ENCODE measurements at regions not wholly inside any gene's neighbourhood (a gene's known extent, or its start where the extent isn't known, plus 50 kb on each side); places are given as distances from the start of the nearest gene placed in this dataset.

DNA sequence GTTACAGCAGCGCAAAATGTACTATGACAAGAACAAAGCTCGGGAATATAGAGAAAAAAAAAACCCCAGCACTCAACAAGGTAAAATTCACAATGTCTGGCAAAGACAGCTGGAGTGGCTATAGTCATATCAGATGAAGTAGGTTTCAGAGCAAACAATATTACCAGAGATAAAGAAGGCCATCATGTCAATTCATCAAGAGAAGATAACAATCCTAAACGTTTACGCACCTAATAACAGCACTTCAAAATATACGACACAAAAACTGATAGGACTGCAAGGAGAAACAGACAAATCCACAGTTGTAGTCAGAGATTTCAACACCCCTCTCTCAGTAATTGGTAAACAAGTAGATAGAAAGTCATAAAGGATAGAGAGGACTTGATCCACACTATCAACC is 455.2 kb downstream of the PTPRU start:
- no peak for DNase-seq (ENCODE audit: low read depth)
- TF ChIP-seq, protein P1, sequence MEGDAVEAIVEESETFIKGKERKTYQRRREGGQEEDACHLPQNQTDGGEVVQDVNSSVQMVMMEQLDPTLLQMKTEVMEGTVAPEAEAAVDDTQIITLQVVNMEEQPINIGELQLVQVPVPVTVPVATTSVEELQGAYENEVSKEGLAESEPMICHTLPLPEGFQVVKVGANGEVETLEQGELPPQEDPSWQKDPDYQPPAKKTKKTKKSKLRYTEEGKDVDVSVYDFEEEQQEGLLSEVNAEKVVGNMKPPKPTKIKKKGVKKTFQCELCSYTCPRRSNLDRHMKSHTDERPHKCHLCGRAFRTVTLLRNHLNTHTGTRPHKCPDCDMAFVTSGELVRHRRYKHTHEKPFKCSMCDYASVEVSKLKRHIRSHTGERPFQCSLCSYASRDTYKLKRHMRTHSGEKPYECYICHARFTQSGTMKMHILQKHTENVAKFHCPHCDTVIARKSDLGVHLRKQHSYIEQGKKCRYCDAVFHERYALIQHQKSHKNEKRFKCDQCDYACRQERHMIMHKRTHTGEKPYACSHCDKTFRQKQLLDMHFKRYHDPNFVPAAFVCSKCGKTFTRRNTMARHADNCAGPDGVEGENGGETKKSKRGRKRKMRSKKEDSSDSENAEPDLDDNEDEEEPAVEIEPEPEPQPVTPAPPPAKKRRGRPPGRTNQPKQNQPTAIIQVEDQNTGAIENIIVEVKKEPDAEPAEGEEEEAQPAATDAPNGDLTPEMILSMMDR (IDR thresholded peaks at IDR 0.05; ENCODE audit: insufficient read depth, low read depth, low read length, missing control alignments): no peak
- no peak overlapping the region for H3K4me3 ChIP-seq (ENCODE audit: low read length)

DNA sequence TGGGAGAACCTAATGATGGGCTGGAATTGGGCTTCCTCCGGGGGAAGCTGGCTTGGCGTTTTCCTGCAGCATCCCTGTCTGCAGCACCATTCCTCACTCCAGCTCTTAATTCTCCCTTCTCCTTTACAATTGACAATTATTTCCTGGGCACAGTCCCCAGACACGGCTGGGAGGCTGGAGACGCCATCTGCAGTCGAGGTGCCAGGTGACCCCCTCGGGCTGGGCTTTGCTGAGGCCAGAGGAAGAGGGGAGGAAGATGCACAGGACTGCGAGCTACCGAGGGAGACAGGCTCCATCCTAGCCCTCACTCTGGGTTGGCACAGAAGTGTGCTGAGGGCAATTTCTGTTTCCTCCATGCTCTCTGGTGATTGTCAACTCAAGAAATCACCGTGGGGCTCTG is 453.8 kb downstream of the PTPRU start:
- no peak for DNase-seq (ENCODE audit: low read depth)
- TF ChIP-seq, protein P1 (IDR thresholded peaks at IDR 0.05; ENCODE audit: insufficient read depth, low read depth, low read length, missing control alignments): no peak
- no peak overlapping the region for H3K4me3 ChIP-seq (ENCODE audit: low read length)

DNA sequence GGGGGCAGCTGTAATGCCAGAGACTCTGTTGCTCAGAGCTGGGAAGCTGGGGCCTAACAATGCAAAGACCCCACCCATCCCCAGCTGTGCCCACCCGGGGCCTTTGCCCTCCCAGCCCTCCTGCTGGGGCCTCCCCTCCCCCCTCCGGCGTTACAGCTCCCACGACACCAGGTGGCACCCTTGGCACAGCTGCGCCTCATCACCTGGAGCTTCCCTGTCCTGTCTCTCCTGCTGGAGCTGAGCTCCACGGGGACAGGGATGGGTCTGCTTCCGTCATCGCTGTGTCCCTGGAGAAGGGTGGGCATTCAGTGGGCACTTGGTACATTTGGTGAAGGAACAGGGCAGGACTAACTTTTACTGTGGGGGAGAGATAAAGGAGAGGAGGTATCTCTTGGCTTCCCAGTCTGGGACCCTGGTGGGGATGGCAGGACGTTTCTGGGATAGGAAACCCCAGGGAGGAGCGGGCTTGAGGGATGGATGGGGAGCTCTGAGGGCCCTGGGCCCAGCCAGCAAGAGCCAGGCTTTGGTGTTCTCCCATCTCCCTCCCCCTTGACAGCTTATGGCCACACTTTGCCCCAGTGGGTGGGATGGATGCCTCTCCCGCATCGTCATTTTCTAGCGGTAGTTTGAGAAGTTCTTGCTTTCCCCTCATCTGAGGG is 453.2 kb downstream of the PTPRU start:
- no peak overlapping the region for H3K4me3 ChIP-seq (ENCODE audit: low read length)
- TF ChIP-seq, protein P1 (IDR thresholded peaks at IDR 0.05; ENCODE audit: insufficient read depth, low read depth, low read length, missing control alignments): peak; percentile 30
- DNase-seq (ENCODE audit: low read depth): no peak

DNA sequence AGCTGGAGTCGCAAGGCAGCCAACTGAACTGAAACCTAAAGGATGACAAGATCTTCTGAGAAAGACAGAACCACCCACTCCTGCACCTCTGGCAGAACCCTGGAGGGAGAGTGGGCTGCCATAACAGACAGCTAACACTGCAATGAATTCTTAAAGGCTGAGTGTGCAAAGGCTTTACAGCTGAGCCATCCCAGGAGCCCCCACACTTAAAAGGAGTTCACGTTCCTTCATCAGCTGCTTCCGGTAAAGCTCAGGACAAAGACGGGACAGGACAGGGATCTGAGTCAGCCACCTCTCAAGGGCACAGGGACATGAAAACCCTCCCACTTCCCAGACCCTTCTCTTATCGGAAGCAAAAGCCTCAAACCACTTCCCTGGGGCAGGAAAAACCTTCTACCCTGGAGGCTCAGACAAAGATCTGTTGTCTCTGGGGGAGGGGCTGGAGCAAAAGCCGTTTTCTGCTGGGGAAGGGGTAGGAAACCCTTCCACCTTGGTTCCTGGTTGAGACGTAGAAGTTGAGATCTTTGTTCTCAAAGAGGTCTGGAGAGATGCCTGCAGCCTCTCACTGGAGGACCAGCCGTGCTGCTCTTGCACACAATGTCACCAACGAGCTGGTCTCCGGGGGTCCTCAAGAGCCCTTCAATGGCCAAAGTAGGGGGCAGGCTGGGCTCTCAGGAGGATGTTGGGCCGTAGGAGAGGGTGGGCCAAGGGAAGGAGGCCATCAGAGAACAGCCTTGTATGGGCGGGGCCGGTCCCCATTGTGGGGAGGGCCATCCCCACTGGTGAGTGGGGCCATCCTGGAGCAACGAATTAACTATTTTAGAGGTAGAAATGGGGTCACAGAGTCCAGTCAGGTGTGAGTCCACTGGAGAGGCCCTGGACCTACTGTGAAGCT is 452.4 kb downstream of the PTPRU start:
- DNase-seq (ENCODE audit: low read depth): peak; percentile 53
- H3K4me3 ChIP-seq (ENCODE audit: low read length): no peak overlapping the region
- TF ChIP-seq, protein P1 (IDR thresholded peaks at IDR 0.05; ENCODE audit: insufficient read depth, low read depth, low read length, missing control alignments): no peak

DNA sequence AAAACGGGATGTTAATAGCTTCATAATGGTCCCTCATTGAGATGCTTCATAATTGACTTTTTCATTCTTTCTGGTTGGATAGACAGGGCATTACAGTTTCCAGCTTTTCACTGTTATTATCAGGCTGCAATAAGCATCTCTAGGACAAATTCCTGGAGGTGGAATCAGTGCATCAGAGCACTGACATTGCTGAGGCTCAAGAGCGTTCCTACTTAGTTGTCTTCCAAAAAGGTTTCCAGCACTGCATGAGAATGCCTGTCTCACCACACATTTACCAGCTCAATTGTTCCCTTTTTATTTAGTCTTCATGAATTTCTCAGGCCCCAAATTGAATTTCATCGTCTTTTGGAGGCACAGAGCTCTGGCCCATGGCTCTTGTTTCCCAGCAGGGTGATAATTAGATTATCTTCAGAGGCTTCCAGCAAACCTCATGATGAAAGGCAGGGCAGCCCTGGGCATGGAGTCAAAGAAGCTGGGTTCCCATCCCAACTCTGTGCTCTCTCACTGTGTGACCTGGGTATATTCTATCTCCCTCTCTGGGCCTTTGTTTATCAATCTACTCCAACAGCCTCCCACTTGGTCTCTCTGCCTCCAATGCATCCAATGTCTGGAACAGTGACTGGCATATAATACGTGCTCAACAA is 451.4 kb downstream of the PTPRU start:
- no peak for DNase-seq (ENCODE audit: low read depth)
- no peak overlapping the region for H3K4me3 ChIP-seq (ENCODE audit: low read length)
- TF ChIP-seq, protein P1 (IDR thresholded peaks at IDR 0.05; ENCODE audit: insufficient read depth, low read depth, low read length, missing control alignments): no peak

DNA sequence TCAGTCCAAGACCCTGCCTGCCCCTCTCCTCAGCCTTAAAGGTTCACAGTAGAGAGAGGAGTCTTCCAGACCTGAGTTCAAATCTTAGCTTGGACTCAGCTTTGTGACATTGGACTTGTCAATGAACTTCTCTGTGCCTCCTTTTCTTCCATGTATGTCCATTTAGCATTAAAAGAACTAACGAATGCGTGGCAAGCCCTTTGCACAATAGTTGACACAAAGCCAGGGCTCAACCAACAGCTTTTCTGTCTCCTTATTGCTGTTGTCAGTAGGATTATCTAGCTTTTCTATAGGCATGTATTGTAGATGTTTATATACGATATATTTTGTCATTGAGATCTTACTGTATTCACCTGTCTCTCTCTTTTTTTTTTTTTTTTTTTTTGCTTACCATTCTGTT is 450.8 kb downstream of the PTPRU start:
- TF ChIP-seq, protein P1 (IDR thresholded peaks at IDR 0.05; ENCODE audit: insufficient read depth, low read depth, low read length, missing control alignments): no peak
- H3K4me3 ChIP-seq (ENCODE audit: low read length): no peak overlapping the region
- DNase-seq (ENCODE audit: low read depth): no peak

All from epithelial cell of esophagus (primary cell).